ACC112 (cell line): ENCODE measurements at regions not wholly inside any gene's neighbourhood (a gene's known extent, or its start where the extent isn't known, plus 50 kb on each side); places are given as distances from the start of the nearest gene placed in this dataset.
"Not testable (repeated sequence)": the region's sequence is repeated elsewhere in the genome, so short reads cannot be mapped to it uniquely, and the experiment has no call there.

Experiments used
- H2AFZ ChIP-seq: fragments of 200-600 bp; sonication (generic); one replicate; pipeline ENCODE4 v1.6.0; 2017; ENCODE audit warnings: antibody characterized with exemption, low read length; ENCODE audit not compliant: unreplicated experiment
- H3K27ac ChIP-seq: fragments of 200-600 bp; sonication (generic); 2 replicates; pipeline ENCODE4 v1.5.1; 2014; ENCODE audit warnings: low read depth, mild to moderate bottlenecking, antibody characterized with exemption, low read length, moderate library complexity
- H3K27me3 ChIP-seq: fragments of 200-600 bp; sonication (generic); 2 replicates; pipeline ENCODE4 v1.6.1; 2014; ENCODE audit warnings: mild to moderate bottlenecking, antibody characterized with exemption, low read length, moderate library complexity, mixed read lengths; ENCODE audit not compliant: insufficient read depth
- H3K36me3 ChIP-seq: fragments of 200-600 bp; sonication (generic); 2 replicates; pipeline ENCODE4 v1.6.1; 2016; ENCODE audit warnings: mild to moderate bottlenecking, antibody characterized with exemption, low read length, moderate library complexity, mixed read lengths; ENCODE audit not compliant: insufficient read depth
- H3K4me1 ChIP-seq: fragments of 200-600 bp; sonication (generic); one replicate; pipeline ENCODE4 v1.6.1; 2016; ENCODE audit warnings: low read length, mixed read lengths; ENCODE audit not compliant: insufficient read depth, unreplicated experiment, control insufficient read depth
- H3K4me3 ChIP-seq: fragments of 200-600 bp; sonication (generic); 2 replicates; pipeline ENCODE4 v1.5.1; 2014; ENCODE audit warnings: mild to moderate bottlenecking, low read depth, low read length
- H3K79me2 ChIP-seq: fragments of 200-600 bp; sonication (generic); one replicate; pipeline ENCODE4 v1.6.0; 2016; ENCODE audit warnings: low read length; ENCODE audit not compliant: control insufficient read depth, unreplicated experiment, insufficient read depth

DNA sequence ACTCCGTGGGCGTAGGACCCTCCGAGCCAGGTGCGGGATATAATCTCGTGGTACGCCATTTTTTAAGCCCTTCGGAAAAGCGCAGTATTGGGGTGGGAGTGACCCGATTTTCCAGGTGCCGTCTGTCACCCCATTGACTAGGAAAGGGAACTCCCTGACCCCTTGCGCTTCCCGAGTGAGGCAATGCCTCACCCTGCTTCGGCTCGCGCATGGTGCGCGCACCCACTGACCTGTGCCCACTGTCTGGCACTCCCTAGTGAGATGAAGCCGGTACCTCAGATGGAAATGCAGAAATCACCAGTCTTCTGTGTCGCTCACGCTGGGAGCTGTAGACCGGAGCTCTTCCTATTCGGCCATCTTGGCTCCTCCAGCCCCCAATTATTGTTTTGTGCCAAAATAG lies 459.7 kb upstream of the UBE2E2 start:
- not testable (repeated sequence) for H3K4me1 ChIP-seq

DNA sequence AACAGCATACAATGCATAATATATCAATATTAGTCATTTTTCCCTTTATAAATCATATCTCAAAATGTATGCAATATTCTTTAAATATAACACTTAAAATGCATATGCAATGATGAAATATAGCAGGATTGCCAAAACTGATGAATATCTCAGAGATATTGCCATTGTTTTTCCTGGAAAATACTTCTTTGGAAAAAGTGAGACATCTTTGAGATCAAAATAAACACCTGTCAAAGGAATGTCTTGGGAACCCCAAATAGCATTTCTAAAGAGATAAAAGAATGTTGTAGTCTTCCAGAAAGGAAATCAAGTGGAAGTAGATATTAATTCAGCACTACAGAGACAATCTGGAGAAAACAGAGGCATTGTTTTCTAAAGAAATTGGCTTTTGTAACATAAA lies 457.8 kb upstream of the UBE2E2 start:
- no peak overlapping the region for H2AFZ ChIP-seq
- H3K27ac ChIP-seq: no peak overlapping the region
- no peak overlapping the region for H3K4me3 ChIP-seq
- H3K4me1 ChIP-seq: no peaks in the 10 kb centered on the region
- H3K79me2 ChIP-seq: no peaks in the 10 kb centered on the region
- peaks cover 27% of the 10 kb centered on the region for H3K27me3 ChIP-seq
- H3K36me3 ChIP-seq: no peaks in the 10 kb centered on the region

More for the DNA sequence above, 459.7 kb upstream of the UBE2E2 start:
- H3K4me3 ChIP-seq, H3K27ac ChIP-seq, H3K36me3 ChIP-seq, H2AFZ ChIP-seq, H3K79me2 ChIP-seq: not testable (repeated sequence)
- H3K27me3 ChIP-seq: peaks cover 26% of the 10 kb centered on the region

DNA sequence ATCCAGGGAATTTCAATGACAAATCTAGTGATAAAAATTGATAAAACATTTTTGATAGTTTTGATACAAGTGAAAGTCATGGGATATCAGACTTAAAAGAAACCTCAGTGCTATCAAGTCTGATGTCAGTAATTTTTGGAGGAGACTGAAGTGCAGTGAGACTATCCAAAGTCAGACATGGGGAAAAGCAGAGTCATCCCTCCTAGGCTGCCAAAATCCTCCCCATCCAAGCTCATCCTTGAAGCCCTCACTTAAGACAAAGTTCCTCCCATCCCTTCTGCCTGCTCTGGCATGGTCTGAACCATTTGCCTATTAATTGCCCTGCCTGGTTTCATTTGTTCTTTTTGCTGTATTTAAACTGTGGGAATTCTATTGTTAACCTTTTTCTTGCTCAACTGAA lies 456.9 kb upstream of the UBE2E2 start:
- no peak overlapping the region for H2AFZ ChIP-seq
- H3K4me1 ChIP-seq: no peaks in the 10 kb centered on the region
- H3K79me2 ChIP-seq: no peaks in the 10 kb centered on the region
- no peaks in the 10 kb centered on the region for H3K36me3 ChIP-seq
- H3K4me3 ChIP-seq: no peak overlapping the region
- H3K27me3 ChIP-seq: peaks cover 27% of the 10 kb centered on the region
- H3K27ac ChIP-seq: no peak overlapping the region

DNA sequence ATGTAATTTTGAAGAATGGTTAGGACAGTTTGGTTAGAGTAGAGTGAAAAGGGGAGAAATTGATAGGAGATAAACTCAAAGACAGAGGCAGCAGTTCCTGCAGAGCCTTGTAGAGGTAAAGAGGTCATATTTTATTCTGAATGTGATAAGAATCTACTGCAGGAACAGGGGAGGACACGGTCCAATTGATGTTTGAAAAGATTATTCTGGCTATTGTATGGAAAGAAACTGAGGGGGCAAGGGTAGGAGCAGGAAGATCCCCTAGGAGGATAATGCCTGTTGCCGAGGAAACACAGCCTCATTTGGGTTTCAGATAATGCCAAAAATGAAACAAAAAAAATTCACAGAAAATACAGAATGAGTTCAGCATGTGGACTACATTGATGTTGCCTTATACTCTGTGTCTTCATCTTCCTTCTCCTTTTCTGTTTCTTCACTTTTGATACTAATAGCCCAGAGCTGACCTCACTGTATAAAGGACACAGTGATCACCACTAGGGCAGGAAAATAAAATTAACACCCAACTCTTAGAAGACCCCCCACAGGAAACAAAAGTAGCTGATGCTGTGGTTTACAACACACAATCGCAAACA lies 454.6 kb upstream of the UBE2E2 start:
- no peak overlapping the region for H3K4me3 ChIP-seq
- H3K4me1 ChIP-seq: no peaks in the 10 kb centered on the region

DNA sequence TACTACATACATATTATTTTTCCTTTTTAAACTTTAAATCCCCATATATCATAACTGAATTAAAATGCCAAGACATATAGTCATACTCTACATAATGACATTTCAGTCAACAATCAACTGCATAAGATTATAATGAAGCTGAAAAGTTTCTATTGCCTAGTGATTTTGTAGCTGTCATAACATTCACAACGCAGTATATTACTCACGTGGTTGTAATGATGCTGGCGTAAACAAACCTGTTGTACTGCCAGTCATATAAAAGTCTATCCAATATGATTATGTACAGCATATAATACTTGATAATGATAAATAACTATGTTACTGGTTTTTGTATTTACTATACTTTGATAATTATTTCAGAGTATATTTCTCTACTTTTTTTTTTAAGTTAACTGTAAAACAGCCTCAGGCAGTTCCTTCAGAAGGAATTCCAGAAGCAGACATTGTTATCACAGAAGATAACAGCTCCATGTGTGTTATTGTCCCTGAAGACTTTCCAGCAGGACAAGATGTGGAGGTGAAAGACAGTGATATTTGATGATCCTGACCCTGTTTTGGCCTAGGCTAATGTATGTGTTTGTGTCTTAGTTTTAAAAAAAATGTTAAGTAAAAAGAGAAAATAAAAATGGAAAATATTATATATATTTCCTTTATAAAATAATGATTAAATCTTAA lies 443.4 kb upstream of the UBE2E2 start:
- Histone ChIP-seq H3K79me2 (no peaks in the 10 kb centered on the region), H2AFZ (no peak overlapping the region), H3K4me3 (no peak overlapping the region), H3K36me3 (no peaks in the 10 kb centered on the region), H3K27ac (no peak overlapping the region), H3K27me3 (peaks cover 7% of the 10 kb centered on the region; the same call in 1 of the 2 replicates), H3K4me1 (no peaks in the 10 kb centered on the region)

More for the DNA sequence above, 454.6 kb upstream of the UBE2E2 start:
- H3K79me2 ChIP-seq: no peaks in the 10 kb centered on the region
- peaks cover 36% of the 10 kb centered on the region for H3K27me3 ChIP-seq
- no peak overlapping the region for H3K27ac ChIP-seq
- no peaks in the 10 kb centered on the region for H3K36me3 ChIP-seq
- no peak overlapping the region for H2AFZ ChIP-seq

DNA sequence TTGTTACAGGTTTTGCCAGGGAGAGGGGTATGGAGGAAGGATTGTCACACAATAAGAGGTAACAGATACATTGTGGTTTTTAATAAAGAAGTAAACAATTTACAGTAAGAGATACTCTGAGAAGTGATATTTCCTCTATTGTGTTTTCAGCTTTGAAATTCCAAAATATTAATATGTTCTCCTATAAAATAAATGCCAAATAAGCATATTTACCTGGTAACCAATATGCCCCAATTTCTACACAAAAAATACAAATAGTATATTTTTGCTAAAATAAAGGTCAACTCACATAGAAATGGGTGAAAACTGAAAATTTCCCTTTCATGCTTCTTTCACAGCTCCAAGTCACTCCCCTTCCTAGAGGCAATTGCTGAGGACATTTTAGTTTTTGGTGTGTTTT lies 437.4 kb upstream of the UBE2E2 start:
- Histone ChIP-seq H3K36me3 (no peaks in the 10 kb centered on the region), H3K27ac (no peak overlapping the region), H3K79me2 (no peaks in the 10 kb centered on the region), H3K27me3 (peaks cover 33% of the 10 kb centered on the region), H2AFZ (no peak overlapping the region), H3K4me1 (no peaks in the 10 kb centered on the region), H3K4me3 (no peak overlapping the region)

DNA sequence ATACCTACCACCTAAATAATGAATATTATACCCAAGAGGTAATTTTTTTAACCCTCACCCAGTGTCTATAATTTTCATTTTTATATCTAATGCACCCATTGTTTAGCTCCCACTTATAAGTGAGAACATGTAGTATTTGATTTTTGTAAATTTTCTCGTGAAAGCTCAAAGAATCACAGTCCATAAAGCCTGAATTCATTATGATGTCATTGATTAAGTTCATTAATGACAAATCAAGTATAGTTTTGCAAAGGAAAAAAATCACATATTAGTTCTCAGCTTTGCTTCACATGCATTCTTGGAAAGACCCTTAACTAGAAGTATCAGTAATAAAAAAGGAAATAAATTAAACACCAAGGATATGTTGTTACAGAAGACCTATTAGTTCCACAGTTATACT lies 425.3 kb upstream of the UBE2E2 start:
- no peaks in the 10 kb centered on the region for H3K4me1 ChIP-seq
- no peak overlapping the region for H3K27ac ChIP-seq
- no peak overlapping the region for H2AFZ ChIP-seq
- H3K36me3 ChIP-seq: no peaks in the 10 kb centered on the region
- H3K27me3 ChIP-seq: 0 out of 2 replicates have a peak, but pooled peaks cover 3% of the 10 kb centered on the region
- no peak overlapping the region for H3K4me3 ChIP-seq
- no peaks in the 10 kb centered on the region for H3K79me2 ChIP-seq

DNA sequence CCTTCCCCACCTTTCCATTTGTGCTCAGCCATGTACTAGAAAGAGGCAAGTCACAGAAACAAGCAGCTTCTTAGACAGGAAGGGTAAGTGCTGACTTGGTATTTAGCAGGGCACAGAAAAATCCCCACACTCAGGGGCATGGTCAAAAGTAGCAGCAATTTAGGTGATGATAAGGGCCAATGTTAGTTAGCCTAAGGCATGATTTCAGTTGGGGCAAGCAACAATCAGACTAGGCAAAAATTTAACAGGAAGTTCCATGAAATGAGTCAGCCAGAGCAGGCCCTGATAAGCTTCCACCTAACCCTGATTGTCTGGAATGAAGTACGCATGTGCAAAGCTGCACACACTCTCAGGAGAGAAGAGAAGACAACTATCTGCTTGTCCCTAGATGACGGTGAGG lies 423.4 kb upstream of the UBE2E2 start:
- H3K27ac ChIP-seq: no peak overlapping the region
- H2AFZ ChIP-seq: no peak overlapping the region
- H3K4me3 ChIP-seq: no peak overlapping the region
- no peaks in the 10 kb centered on the region for H3K36me3 ChIP-seq
- H3K79me2 ChIP-seq: no peaks in the 10 kb centered on the region
- H3K27me3 ChIP-seq: 0 out of 2 replicates have a peak, but pooled peaks cover 3% of the 10 kb centered on the region
- H3K4me1 ChIP-seq: no peaks in the 10 kb centered on the region

DNA sequence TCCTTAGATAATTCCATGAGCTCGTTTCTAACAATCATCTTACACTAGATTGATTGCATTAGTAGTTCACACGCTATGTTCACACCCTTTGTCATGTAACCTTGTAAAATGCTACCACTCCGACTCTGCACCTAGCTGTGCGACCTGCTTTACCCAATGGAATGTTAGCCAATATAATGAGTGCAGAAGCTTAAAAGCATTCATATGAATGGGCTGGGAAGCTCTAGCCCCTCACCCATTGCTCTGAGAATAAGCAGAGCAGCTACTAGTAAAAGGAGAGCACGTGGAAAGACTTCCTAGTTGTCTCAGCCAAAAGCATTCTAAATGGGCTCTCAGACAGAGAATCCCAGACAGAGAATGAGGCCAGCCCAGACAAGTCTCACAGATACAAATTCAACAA lies 410.6 kb upstream of the UBE2E2 start:
- Histone ChIP-seq H3K27ac (no peak overlapping the region), H3K4me1 (no peaks in the 10 kb centered on the region), H2AFZ (no peak overlapping the region), H3K4me3 (no peak overlapping the region), H3K36me3 (no peaks in the 10 kb centered on the region), H3K27me3 (peaks cover 55% of the 10 kb centered on the region), H3K79me2 (no peaks in the 10 kb centered on the region)

DNA sequence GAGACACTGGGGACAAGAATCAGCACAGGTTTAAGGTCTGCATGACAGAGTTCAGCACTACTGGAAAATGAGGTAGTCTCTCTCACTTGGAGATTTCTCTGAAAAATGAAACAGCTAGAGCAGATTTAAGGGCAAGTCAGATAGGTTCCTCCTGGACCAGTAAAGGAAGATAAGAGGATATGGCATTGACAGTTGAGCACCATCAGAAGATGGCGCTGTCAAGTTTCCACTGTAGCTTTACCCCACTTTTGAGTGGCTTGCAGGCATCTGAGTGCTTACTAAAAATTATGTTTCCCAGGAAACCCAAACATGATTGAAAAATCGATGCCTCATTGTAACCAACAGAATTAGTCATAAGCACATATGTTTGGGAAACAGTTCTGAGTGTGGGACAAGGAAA lies 407.2 kb upstream of the UBE2E2 start:
- Histone ChIP-seq H3K79me2 (no peaks in the 10 kb centered on the region), H3K4me1 (no peaks in the 10 kb centered on the region), H3K4me3 (no peak overlapping the region), H2AFZ (no peak overlapping the region), H3K36me3 (no peaks in the 10 kb centered on the region), H3K27me3 (peaks cover 65% of the 10 kb centered on the region), H3K27ac (no peak overlapping the region)

DNA sequence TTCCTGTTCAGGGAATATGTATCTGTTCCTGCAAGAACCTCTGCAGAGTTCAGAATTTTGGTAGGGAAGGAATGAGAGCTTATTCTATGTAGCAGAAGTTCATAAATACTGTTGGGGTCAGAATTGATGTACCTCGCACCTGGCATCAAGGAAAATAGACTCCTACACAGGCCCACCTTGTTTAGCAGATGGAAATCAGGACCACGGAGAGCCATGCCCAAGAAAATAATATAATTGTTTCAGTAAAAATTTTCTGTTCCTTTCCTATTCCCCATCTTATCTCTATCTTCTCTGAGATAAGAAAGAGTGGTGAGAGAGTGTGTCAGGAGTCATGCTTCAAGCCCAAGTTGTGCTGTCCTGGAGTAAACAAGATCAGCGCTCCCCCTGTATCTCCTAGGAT lies 404.7 kb upstream of the UBE2E2 start:
- H3K4me3 ChIP-seq: no peak overlapping the region
- no peaks in the 10 kb centered on the region for H3K36me3 ChIP-seq
- H3K27ac ChIP-seq: no peak overlapping the region
- H3K27me3 ChIP-seq: peaks cover 41% of the 10 kb centered on the region; the same call in 1 of the 2 replicates
- H3K4me1 ChIP-seq: no peaks in the 10 kb centered on the region
- no peaks in the 10 kb centered on the region for H3K79me2 ChIP-seq
- H2AFZ ChIP-seq: no peak overlapping the region
